Spleen (tissue), 11 donors: ENCODE measurements at regions not wholly inside any gene's neighbourhood (a gene's known extent, or its start where the extent isn't known, plus 50 kb on each side); places are given as distances from the start of the nearest gene placed in this dataset.

Experiments
- DNase-seq: peaks from one replicate; pipeline ENCODE4 v3.0.0-alpha.2; 2020
- H3K27ac ChIP-seq, 8 donors: fragments of 200-600 bp; sonication (generic) in 7 of 8; 1 replicate in 4 of 8; 2 replicates in 4 of 8; pipeline versions ENCODE4 v1.5.0 to v1.8.0; 2016 to 2021; ENCODE audit warnings: inconsistent platforms in 4 of 8, mild to moderate bottlenecking in 4 of 8, moderate library complexity in 1 of 8
- H3K27me3 ChIP-seq, 7 donors: fragments of 200-600 bp; sonication (generic) in 6 of 7; replicated peaks in 1 of 7; 1 replicate in 4 of 7; 2 replicates in 3 of 7; pipeline versions ENCODE4 v1.5.0 to v1.8.0; 2016 to 2021; ENCODE audit warnings: inconsistent platforms in 3 of 7, mild to moderate bottlenecking in 1 of 7
- H3K36me3 ChIP-seq, 6 donors: fragments of 200-600 bp; sonication (generic) in 5 of 6; 1 replicate in 4 of 6; 2 replicates in 2 of 6; pipeline versions ENCODE4 v1.5.0 to v1.8.0; 2016 to 2021; ENCODE audit warnings: inconsistent platforms in 2 of 6
- H3K4me1 ChIP-seq, 6 donors: fragments of 200-600 bp; sonication (generic) in 5 of 6; 1 replicate in 3 of 6; 2 replicates in 3 of 6; pipeline versions ENCODE4 v1.5.0 to v1.8.0; 2016 to 2021; ENCODE audit warnings: inconsistent platforms in 3 of 6
- H3K4me3 ChIP-seq, 8 donors: fragments of 200-600 bp; sonication (generic) in 7 of 8; 1 replicate in 4 of 8; 2 replicates in 4 of 8; pipeline versions ENCODE4 v1.5.0 to v1.8.0; 2016 to 2021; ENCODE audit warnings: inconsistent platforms in 4 of 8, mild to moderate bottlenecking in 4 of 8, moderate library complexity in 2 of 8
- H3K9me3 ChIP-seq, 8 donors: fragments of 200-600 bp; sonication (generic) in 7 of 8; 1 replicate in 4 of 8; 2 replicates in 4 of 8; pipeline versions ENCODE4 v1.5.0 to v1.8.0; 2016 to 2021; ENCODE audit warnings: inconsistent platforms in 4 of 8
- CTCF ChIP-seq, 11 experiments: fragments of 200-600 bp in 7 of 11; fragments of 450-650 bp in 4 of 11; sonication (generic) in 4 of 11; IDR thresholded peaks in 8 of 11; conservative IDR thresholded peaks in 3 of 11; 1 replicate in 7 of 11; 2 replicates in 4 of 11; pipeline versions ENCODE4 v1.4.0 to v1.8.0; 2016 to 2021; ENCODE audit warnings: antibody characterized with exemption in 11 of 11, inconsistent platforms in 4 of 11, mild to moderate bottlenecking in 1 of 11
- POLR2A ChIP-seq, 3 donors: fragments of 450-650 bp; IDR thresholded peaks; one replicate each; pipeline ENCODE4 v1.5.1; 2017; ENCODE audit warnings: antibody characterized with exemption in 3 of 3, mild to moderate bottlenecking in 1 of 3
- POLR2AphosphoS5 ChIP-seq, 3 donors: sonication (generic); formaldehyde crosslinking; IDR thresholded peaks; one replicate each; pipeline ENCODE4 v1.5.1; 2017; ENCODE audit warnings: antibody characterized with exemption in 3 of 3
- WGBS, 5 donors: extraction: QIAGEN DNeasy Blood & Tissue Kit in 3 of 5; methylation state at CpG; one replicate each; pipeline versions ENCODE4 v1.1.5 to v1.1.7; 2013 to 2018; 5-methylcytosine and 5-hydroxymethylcytosine counted together
- intact Hi-C: fragments of 100-400 bp; cut with DNase I; formaldehyde crosslinking; loops from one replicate; pipeline ENCODE4 v1.15.0; 2023; ENCODE audit warnings: low total_unique reads
- donor health status: healthy with polysubstance abuse.
- donor health status: DM: no; HTN: no; CAD: no; lungs with moderate emphysema.
- donor health status: DM: no; HTN: no; CAD: no.
- donor health status: Bipolar disorder and iron deficiency.
- donor health status: healthy.
- donor health status: DM: no; HTN: no; CAD: no.
- donor health status: DM: yes; HTN: yes; CAD: no.

- Histone ChIP-seq H3K9me3 (no peaks in the 10 kb centered on the region), H3K36me3 (no peaks in the 10 kb centered on the region)
- 10 to 41% (median 22%) methylated on average over 1 of the region's 1 CpG for WGBS, 5 donors
Observed at GRCh38 chr6:81486234-81486633, 266.2 kb downstream of the TENT5A start.

GRCh38 chr6:81485395-81485794 is 267.1 kb downstream of the TENT5A start:
- DNase-seq: no peak
- Histone ChIP-seq H3K4me1 (no peaks in the 10 kb centered on the region), H3K27me3 (no peaks in the 10 kb centered on the region), H3K9me3 (no peaks in the 10 kb centered on the region), H3K27ac (no peak overlapping the region), H3K36me3 (no peaks in the 10 kb centered on the region), H3K4me3 (no peak overlapping the region)
- intact Hi-C loops: no loop called here
- TF ChIP-seq POLR2A (IDR thresholded peaks at IDR 0.05) (no peak), CTCF (IDR thresholded peaks at IDR 0.05 in 8 of 11, conservative IDR thresholded peaks at IDR 0.05 in 3 of 11) (no peak), POLR2AphosphoS5 (IDR thresholded peaks at IDR 0.05) (no peak)

More at GRCh38 chr6:81486234-81486633, 266.2 kb downstream of the TENT5A start:
- H3K4me3 ChIP-seq: no peak overlapping the region
- TF ChIP-seq POLR2A (IDR thresholded peaks at IDR 0.05) (no peak), CTCF (IDR thresholded peaks at IDR 0.05 in 8 of 11, conservative IDR thresholded peaks at IDR 0.05 in 3 of 11) (no peak), POLR2AphosphoS5 (IDR thresholded peaks at IDR 0.05) (no peak)
- intact Hi-C loops: no loop called here
- H3K4me1 ChIP-seq: no peaks in the 10 kb centered on the region
- H3K27ac ChIP-seq: no peak overlapping the region
- no peaks in the 10 kb centered on the region for H3K27me3 ChIP-seq
- DNase-seq: no peak

GRCh38 chr6:81484251-81484650 is 268.2 kb downstream of the TENT5A start:
- Histone ChIP-seq H3K4me3 (no peak overlapping the region), H3K4me1 (no peaks in the 10 kb centered on the region), H3K27me3 (no peaks in the 10 kb centered on the region), H3K27ac (no peak overlapping the region), H3K9me3 (no peaks in the 10 kb centered on the region), H3K36me3 (no peaks in the 10 kb centered on the region)
- DNase-seq: no peak
- TF ChIP-seq POLR2A (IDR thresholded peaks at IDR 0.05): no peak
- intact Hi-C loops: no loop called here

- no peak for DNase-seq
Observed at GRCh38 chr6:81480139-81480538, 272.3 kb downstream of the TENT5A start.

More at GRCh38 chr6:81480139-81480538, 272.3 kb downstream of the TENT5A start:
- no peaks in the 10 kb centered on the region for H3K4me1 ChIP-seq
- intact Hi-C loops: no loop called here
- H3K9me3 ChIP-seq: no peaks in the 10 kb centered on the region
- TF ChIP-seq POLR2A (IDR thresholded peaks at IDR 0.05) (no peak), POLR2AphosphoS5 (IDR thresholded peaks at IDR 0.05) (no peak), CTCF (IDR thresholded peaks at IDR 0.05 in 8 of 11, conservative IDR thresholded peaks at IDR 0.05 in 3 of 11) (no peak)
- H3K27ac ChIP-seq: no peak overlapping the region
- H3K4me3 ChIP-seq: no peak overlapping the region
- H3K27me3 ChIP-seq: no peaks in the 10 kb centered on the region
- no peaks in the 10 kb centered on the region for H3K36me3 ChIP-seq
